K562 (cell line): ENCODE measurements at regions not wholly inside any gene's neighbourhood (a gene's known extent, or its start where the extent isn't known, plus 50 kb on each side); places are given as distances from the start of the nearest gene placed in this dataset.

Experiments
- ATAC-seq: fragments of 200-7000 bp; cut with Tn5 transposase; 3 replicates; pipeline ENCODE4 v1.9.1; 2020; ENCODE audit warnings: moderate library complexity
- BruUV-seq: library from RNA; stranded (reverse); fragments of 400-500 nt; replicated peaks from 2 replicates; lab custom pipeline; 2021; lab: Mats Ljungman, UMichigan
- CTCF ChIA-PET: fragments of 300-600 bp; formaldehyde crosslinking; extraction: SDS; loops from one replicate; lab custom pipeline; 2021; ENCODE audit warnings: low intra/inter-chr PET ratio; lab: Yijun Ruan, JAX
- POLR2A ChIA-PET: fragments of 300-600, 350-650 bp; sonication (Branson Sonifier 250); formaldehyde crosslinking; extraction: SDS; loops from one replicate; lab custom pipeline; 2021; ENCODE audit warnings: antibody characterized with exemption, inconsistent platforms; lab: Yijun Ruan, JAX
- DNase-seq, 4 experiments: peaks; one replicate each; pipeline versions ENCODE4 v3.0.0 to v3.0.0-alpha.2; 2011 to 2018; ENCODE audit warnings: low spot score in 3 of 4, mixed read lengths in 3 of 4; ENCODE audit errors: extremely low read depth in 1 of 4
- FAIRE-seq: peaks from 2 replicates; lab custom pipeline; 2011; peaks lifted over from hg19 to GRCh38; lab: Jason Lieb, UNC
- H2AFZ ChIP-seq: 2 replicates; pipeline ENCODE4 v1.6.0; 2011; ENCODE audit warnings: low read depth, low read length, control low read depth, inconsistent platforms
- H3K27ac ChIP-seq: fragments of 200-600 bp; 3 replicates; pipeline ENCODE4 v1.8.0; 2011; ENCODE audit warnings: low read depth, mild to moderate bottlenecking, control low read depth, inconsistent platforms, low read length, moderate library complexity, mixed read lengths; ENCODE audit errors: extremely low read depth
- H3K27me3 ChIP-seq, 2 experiments: fragments of 300-600 bp in 1 of 2; 2 replicates in 1 of 2; 3 replicates in 1 of 2; pipeline versions ENCODE4 v1.6.0 to v1.8.0; 2011; ENCODE audit warnings: inconsistent platforms in 2 of 2, low read length in 2 of 2, mild to moderate bottlenecking in 1 of 2, mixed read lengths in 1 of 2, moderate library complexity in 1 of 2; ENCODE audit not compliant: control insufficient read depth in 2 of 2, insufficient read depth in 2 of 2
- H3K36me3 ChIP-seq: fragments of 300-600 bp; 3 replicates; pipeline ENCODE4 v1.8.0; 2011; ENCODE audit warnings: mild to moderate bottlenecking, low read length, inconsistent platforms; ENCODE audit not compliant: control insufficient read depth, insufficient read depth
- H3K4me1 ChIP-seq, 2 experiments: fragments of 200-600 bp in 1 of 2; replicated peaks in 1 of 2; 2 replicates in 1 of 2; 3 replicates in 1 of 2; pipeline versions ENCODE4 v1.5.1 to v1.8.0; 2011; ENCODE audit warnings: inconsistent platforms in 2 of 2, low read length in 2 of 2, mild to moderate bottlenecking in 1 of 2, mixed read lengths in 1 of 2, moderate library complexity in 1 of 2; ENCODE audit not compliant: control insufficient read depth in 2 of 2, insufficient read depth in 2 of 2
- H3K4me2 ChIP-seq: 2 replicates; pipeline ENCODE4 v1.6.1; 2011; ENCODE audit warnings: low read length, control low read depth, inconsistent platforms, mixed read lengths; ENCODE audit not compliant: insufficient read depth
- H3K4me3 ChIP-seq: fragments of 200-600 bp; sonication (generic), shearing (Covaris generic); 2 replicates; pipeline ENCODE4 v1.5.1; 2016; ENCODE audit warnings: control low read depth, inconsistent platforms
- H3K79me2 ChIP-seq: fragments of 200-600 bp; 3 replicates; pipeline ENCODE4 v1.8.0; 2011; ENCODE audit warnings: low read length, inconsistent platforms; ENCODE audit not compliant: control insufficient read depth, insufficient read depth
- H3K9ac ChIP-seq, 2 experiments: 2 replicates each; pipeline versions ENCODE4 v1.6.0 to v1.6.1; 2011; ENCODE audit warnings: low read depth in 2 of 2, low read length in 2 of 2, control low read depth in 1 of 2, inconsistent platforms in 1 of 2, mild to moderate bottlenecking in 1 of 2, mixed read lengths in 1 of 2; ENCODE audit not compliant: insufficient read depth in 1 of 2
- H3K9me1 ChIP-seq: one replicate; pipeline ENCODE4 v1.6.0; 2011; ENCODE audit warnings: inconsistent platforms, mild to moderate bottlenecking, low read length, moderate library complexity; ENCODE audit not compliant: control insufficient read depth, insufficient read depth
- H3K9me3 ChIP-seq: replicated peaks from 2 replicates; pipeline ENCODE4 v1.5.1; 2011; ENCODE audit warnings: low read depth, low read length, inconsistent platforms; ENCODE audit not compliant: control insufficient read depth, insufficient read depth
- H4K20me1 ChIP-seq: replicated peaks from 2 replicates; pipeline ENCODE4 v1.6.1; 2011; ENCODE audit warnings: low read length, inconsistent platforms, mixed read lengths; ENCODE audit not compliant: control insufficient read depth, insufficient read depth
- ATF3 ChIP-seq, 2 experiments: fragments of 450-650 bp in 1 of 2; sonication (generic) in 1 of 2; formaldehyde crosslinking in 1 of 2; IDR thresholded peaks in 1 of 2; conservative IDR thresholded peaks in 1 of 2; 2 replicates each; pipeline versions ENCODE4 v1.6.1 to v1.8.1; 2016 to 2023; ENCODE audit warnings: mild to moderate bottlenecking in 2 of 2, moderate library complexity in 2 of 2, inconsistent platforms in 1 of 2, missing genetic modification reagents in 1 of 2
- HSF4 ChIP-seq: fragments of 250-450 bp; sonication (Bioruptor Pico); IDR thresholded peaks from 2 replicates; pipeline ENCODE4 v2.1.2; 2022; ENCODE audit warnings: mild to moderate bottlenecking, moderate library complexity, borderline replicate concordance
- SIN3B ChIP-seq: fragments of 450-650 bp; IDR thresholded peaks from 2 replicates; pipeline ENCODE4 v1.6.1; 2017; ENCODE audit warnings: low read depth, mild to moderate bottlenecking, moderate library complexity
- SMARCA4 ChIP-seq: fragments of 450-650 bp; IDR thresholded peaks from 2 replicates; pipeline ENCODE4 v1.6.1; 2016
- TOE1 ChIP-seq, 2 experiments: fragments of 450-650 bp in 1 of 2; sonication (generic) in 1 of 2; formaldehyde crosslinking in 1 of 2; IDR thresholded peaks; 2 replicates each; pipeline versions ENCODE4 v1.7.1 to v1.8.0; 2016 to 2022; ENCODE audit warnings: borderline replicate concordance in 2 of 2, mild to moderate bottlenecking in 2 of 2, antibody characterized with exemption in 1 of 2, inconsistent platforms in 1 of 2, low read depth in 1 of 2, missing genetic modification reagents in 1 of 2, moderate library complexity in 1 of 2
- USF2 ChIP-seq: sonication (generic); formaldehyde crosslinking; IDR thresholded peaks from 2 replicates; pipeline ENCODE4 v1.5.0; 2020; ENCODE audit warnings: missing genetic modification reagents
- ZKSCAN3 ChIP-seq: fragments of 250-450 bp; sonication (Bioruptor Pico); IDR thresholded peaks from 2 replicates; pipeline ENCODE4 v1.4.0; 2020
- ZNF165 ChIP-seq: fragments of 250-450 bp; sonication (Bioruptor Pico); IDR thresholded peaks from 2 replicates; pipeline ENCODE4 v1.4.0; 2020; ENCODE audit warnings: borderline replicate concordance
- ZNF408 ChIP-seq: fragments of 250-450 bp; sonication (Bioruptor Pico); IDR thresholded peaks from 2 replicates; pipeline ENCODE4 v1.4.0; 2020; ENCODE audit warnings: low read depth, mild to moderate bottlenecking, moderate library complexity
- WGBS: fragments of 100-300 bp; shearing (Covaris generic); methylation state at CpG from one replicate; pipeline ENCODE4 v1.1.6; 2016; ENCODE audit warnings: low coverage, mixed read lengths; ENCODE audit not compliant: insufficient coverage; ENCODE audit errors: missing lambda C conversion rate; 5-methylcytosine and 5-hydroxymethylcytosine counted together
- in situ Hi-C: fragments of 300-500 bp; cut with MboI; formaldehyde crosslinking; loops from 4 replicates; pipeline ENCODE4 v1.15.0; 2018; ENCODE audit warnings: inconsistent platforms, mixed read lengths
- intact Hi-C: fragments of 100-400 bp; cut with micrococcal nuclease; formaldehyde crosslinking; loops from 2 replicates; pipeline ENCODE4 v1.14.2; 2022
- TF ChIP-seq, protein P1 (sequence below): IDR thresholded peaks from 2 replicates; pipeline ENCODE4 v1.6.1; 2011; ENCODE audit warnings: borderline replicate concordance, low read depth, mild to moderate bottlenecking, moderate library complexity, low read length; ENCODE audit not compliant: insufficient read depth, poor library complexity, severe bottlenecking
- TF ChIP-seq, protein P2 (sequence below): fragments of 250-450 bp; sonication (Bioruptor Pico); IDR thresholded peaks from 2 replicates; pipeline ENCODE4 v1.8.0; 2022; ENCODE audit warnings: inconsistent platforms, mild to moderate bottlenecking, moderate library complexity, borderline replicate concordance

DNA sequence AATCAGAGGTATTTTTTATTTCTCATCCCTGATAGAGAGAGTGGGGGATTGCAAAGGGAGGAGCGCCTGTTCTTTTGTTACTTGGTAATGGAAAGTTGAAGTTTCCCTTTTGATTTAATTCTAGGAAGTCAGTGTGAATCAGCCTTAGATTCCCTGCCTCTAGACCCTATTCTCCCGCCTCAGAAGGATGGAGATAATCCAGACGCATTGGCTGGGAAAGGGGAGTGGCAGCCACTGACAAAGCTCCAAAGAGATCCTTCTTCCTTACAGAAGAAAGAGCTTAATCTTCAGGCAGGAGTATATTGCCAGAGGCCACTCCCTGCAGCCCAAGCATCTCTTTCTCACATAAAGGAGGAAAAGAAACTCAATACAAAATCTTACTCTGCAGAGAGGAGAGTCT, 122.3 kb upstream of the GALNT17 start (continued):
- TF ChIP-seq ZNF408 (no peak), HSF4 (CRISPR knock-in tag) (no peak), USF2 (CRISPR knock-in tag) (no peak), ZKSCAN3 (no peak), SMARCA4 (no peak), ZNF165 (CRISPR knock-in tag) (no peak)

- H3K9ac ChIP-seq, result no peak overlapping the region
- DNase-seq, result no peak
- 2% methylated on average over 16 of the region's 17 CpGs for WGBS
- no TSS peak for BruUV-seq
- no peak overlapping the region for H3K27ac ChIP-seq
- H4K20me1 ChIP-seq, result no peaks in the 10 kb centered on the region
- ChIA-PET CTCF (no interaction called here), POLR2A (no interaction called here)
- no peak overlapping the region for H3K4me3 ChIP-seq
- H3K4me1 ChIP-seq, result no peaks in the 10 kb centered on the region; a peak in 2 of 5 replicates
- no peaks in the 10 kb centered on the region for H3K79me2 ChIP-seq
- intact Hi-C loops (no loop called here), in situ Hi-C loops (no loop called here)
- no peaks in the 10 kb centered on the region for H3K9me3 ChIP-seq
- ATAC-seq, result no peak
- no peaks in the 10 kb centered on the region for H3K36me3 ChIP-seq
- H2AFZ ChIP-seq, result no peak overlapping the region
- H3K27me3 ChIP-seq, result peaks cover 0 to 17% of the 10 kb centered on the region in 2 experiments; a peak in 3 of 5 replicates
- FAIRE-seq, result no peak
- TF ChIP-seq SIN3B (no peak), TOE1 (IDR thresholded peaks at IDR 0.05; ENCODE audit: borderline replicate concordance) (no peak), TOE1 (CRISPR knock-in tag; IDR thresholded peaks at IDR 0.05; ENCODE audit: borderline replicate concordance, low read depth) (no peak), ATF3 (IDR thresholded peaks at IDR 0.05) (peak; percentile 44; the same call in 1 of the 2 replicates), ATF3 (CRISPR knock-in tag; conservative IDR thresholded peaks at IDR 0.05) (no peak)
- TF ChIP-seq, protein P1, sequence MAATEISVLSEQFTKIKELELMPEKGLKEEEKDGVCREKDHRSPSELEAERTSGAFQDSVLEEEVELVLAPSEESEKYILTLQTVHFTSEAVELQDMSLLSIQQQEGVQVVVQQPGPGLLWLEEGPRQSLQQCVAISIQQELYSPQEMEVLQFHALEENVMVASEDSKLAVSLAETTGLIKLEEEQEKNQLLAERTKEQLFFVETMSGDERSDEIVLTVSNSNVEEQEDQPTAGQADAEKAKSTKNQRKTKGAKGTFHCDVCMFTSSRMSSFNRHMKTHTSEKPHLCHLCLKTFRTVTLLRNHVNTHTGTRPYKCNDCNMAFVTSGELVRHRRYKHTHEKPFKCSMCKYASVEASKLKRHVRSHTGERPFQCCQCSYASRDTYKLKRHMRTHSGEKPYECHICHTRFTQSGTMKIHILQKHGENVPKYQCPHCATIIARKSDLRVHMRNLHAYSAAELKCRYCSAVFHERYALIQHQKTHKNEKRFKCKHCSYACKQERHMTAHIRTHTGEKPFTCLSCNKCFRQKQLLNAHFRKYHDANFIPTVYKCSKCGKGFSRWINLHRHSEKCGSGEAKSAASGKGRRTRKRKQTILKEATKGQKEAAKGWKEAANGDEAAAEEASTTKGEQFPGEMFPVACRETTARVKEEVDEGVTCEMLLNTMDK, result no peak
- TF ChIP-seq, protein P2, sequence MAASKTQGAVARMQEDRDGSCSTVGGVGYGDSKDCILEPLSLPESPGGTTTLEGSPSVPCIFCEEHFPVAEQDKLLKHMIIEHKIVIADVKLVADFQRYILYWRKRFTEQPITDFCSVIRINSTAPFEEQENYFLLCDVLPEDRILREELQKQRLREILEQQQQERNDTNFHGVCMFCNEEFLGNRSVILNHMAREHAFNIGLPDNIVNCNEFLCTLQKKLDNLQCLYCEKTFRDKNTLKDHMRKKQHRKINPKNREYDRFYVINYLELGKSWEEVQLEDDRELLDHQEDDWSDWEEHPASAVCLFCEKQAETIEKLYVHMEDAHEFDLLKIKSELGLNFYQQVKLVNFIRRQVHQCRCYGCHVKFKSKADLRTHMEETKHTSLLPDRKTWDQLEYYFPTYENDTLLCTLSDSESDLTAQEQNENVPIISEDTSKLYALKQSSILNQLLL (CRISPR knock-in tag), result no peak
- H3K4me2 ChIP-seq, result no peak overlapping the region
- no peaks in the 10 kb centered on the region for H3K9me1 ChIP-seq
Observed at GRCh38 chr7:71015252-71015900, 116.6 kb upstream of the GALNT17 start.
